ENCODE measurements at regions not wholly inside any gene's neighbourhood (a gene's known extent, or its start where the extent isn't known, plus 50 kb on each side); places are given as distances from the start of the nearest gene placed in this dataset.

- DNase-seq, result no peak
Observed at GRCh38 chr16:9188721-9189120, 97.3 kb downstream of the HAPSTR1 start.

DNA sequence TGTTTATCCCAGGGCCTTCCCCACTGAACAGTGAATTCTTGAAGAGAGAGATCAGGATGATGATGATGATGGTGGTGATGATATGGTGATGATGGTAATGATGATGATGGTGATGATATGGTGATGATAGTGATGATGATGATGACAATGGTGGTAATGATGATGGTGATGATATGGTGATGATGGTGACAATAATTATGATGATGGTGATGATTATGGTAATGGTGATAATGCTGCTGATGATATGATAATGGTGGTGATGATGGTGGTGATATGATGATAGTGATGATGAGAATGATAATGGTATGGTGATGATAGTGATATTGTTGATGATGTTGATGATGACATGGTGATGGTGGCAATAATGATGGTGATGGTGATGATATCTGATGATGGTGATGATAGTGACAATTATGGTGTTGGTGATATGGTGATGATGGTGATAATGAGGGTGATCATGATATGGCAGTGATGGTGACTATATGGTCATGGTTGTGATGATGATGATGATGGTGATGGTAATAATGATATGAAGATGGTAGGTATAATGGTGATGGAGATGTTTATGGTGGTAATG, 99.9 kb downstream of the HAPSTR1 start:
- DNase-seq, result no peak

GRCh38 chr16:9192746-9193145, 101.3 kb downstream of the HAPSTR1 start:
- DNase-seq, result no peak

GRCh38 chr16:9195287-9195686, 103.8 kb downstream of the HAPSTR1 start:
- DNase-seq, result no peak

- DNase-seq, result no peak
Observed at GRCh38 chr16:9197957-9198661, 106.7 kb downstream of the HAPSTR1 start.

- no peak for DNase-seq
Observed at GRCh38 chr16:9199311-9199710, 107.9 kb downstream of the HAPSTR1 start.

DNA sequence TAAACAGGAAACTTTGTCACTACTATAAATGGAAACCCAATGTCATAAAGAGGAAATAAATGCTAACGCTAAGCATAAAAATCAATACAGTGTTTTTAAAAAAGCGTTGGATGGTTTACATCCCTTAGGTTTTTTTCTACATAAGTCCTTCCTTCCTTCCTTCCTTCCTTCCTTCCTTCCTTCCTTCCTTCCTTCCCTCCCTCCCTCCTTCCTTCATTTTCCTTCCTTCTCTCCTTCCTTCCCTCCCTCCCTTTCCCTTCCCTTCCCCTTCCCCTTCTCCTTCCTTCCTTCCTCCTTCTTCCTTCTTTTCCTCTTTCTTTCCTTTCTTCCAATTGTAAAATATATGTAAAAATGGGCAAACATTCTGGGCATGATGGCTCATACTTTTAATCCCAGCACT, 108.3 kb downstream of the HAPSTR1 start:
- DNase-seq, result no peak

GRCh38 chr16:9203956-9204355, 112.5 kb downstream of the HAPSTR1 start:
- no peak for DNase-seq

- no peak for DNase-seq
Observed at GRCh38 chr16:9205661-9206060, 114.2 kb downstream of the HAPSTR1 start.

GRCh38 chr16:9206156-9206555, 114.7 kb downstream of the HAPSTR1 start:
- DNase-seq, result no peak

GRCh38 chr16:9212621-9213020, 121.2 kb downstream of the HAPSTR1 start:
- no peak for DNase-seq

GRCh38 chr16:9219813-9220212, 128.4 kb downstream of the HAPSTR1 start:
- DNase-seq, result no peak

DNA sequence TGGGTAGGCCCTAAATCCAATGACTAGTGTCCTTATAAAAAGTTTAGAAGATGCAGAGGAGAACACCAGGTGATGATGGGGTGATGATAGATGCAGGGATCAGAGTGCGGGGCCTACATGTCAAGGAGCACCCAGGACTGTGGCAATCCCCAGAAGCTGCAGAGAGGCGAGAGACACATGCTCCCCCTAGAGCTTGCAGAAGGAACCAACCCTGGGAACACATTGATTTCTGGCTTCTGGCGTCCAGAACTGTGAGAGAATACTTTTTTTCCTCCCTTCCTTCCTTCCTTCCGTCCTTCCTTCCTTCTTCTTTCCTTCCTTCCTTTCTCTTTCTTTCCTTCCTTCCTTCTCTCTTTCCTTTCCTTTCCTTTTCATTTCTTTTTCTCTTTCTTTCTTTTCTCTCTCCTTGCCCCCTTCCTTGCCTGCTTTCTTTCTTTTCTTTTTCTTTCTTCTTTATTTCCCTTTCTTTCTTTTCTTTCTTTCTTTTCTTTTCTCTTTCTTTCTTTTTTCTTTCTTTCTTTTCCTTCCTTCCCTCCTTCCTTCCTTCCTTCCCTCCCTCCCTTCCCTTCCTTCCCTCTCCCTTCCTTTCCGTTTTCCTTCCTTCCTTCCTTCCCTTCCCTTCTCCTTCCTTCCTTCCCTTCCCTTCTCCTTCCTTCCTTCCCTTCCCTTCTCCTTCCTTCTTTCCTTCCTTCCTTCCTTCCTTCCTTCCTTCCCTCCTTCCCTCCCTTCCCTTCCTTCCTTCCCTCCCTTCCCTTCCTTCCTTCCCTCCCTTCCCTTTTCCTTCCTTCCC, 134.3 kb downstream of the HAPSTR1 start:
- no peak for DNase-seq

GRCh38 chr16:9226924-9227323, 135.5 kb downstream of the HAPSTR1 start:
- DNase-seq, result no peak

GRCh38 chr16:9231039-9231438, 139.6 kb downstream of the HAPSTR1 start:
- DNase-seq, result no peak

DNA sequence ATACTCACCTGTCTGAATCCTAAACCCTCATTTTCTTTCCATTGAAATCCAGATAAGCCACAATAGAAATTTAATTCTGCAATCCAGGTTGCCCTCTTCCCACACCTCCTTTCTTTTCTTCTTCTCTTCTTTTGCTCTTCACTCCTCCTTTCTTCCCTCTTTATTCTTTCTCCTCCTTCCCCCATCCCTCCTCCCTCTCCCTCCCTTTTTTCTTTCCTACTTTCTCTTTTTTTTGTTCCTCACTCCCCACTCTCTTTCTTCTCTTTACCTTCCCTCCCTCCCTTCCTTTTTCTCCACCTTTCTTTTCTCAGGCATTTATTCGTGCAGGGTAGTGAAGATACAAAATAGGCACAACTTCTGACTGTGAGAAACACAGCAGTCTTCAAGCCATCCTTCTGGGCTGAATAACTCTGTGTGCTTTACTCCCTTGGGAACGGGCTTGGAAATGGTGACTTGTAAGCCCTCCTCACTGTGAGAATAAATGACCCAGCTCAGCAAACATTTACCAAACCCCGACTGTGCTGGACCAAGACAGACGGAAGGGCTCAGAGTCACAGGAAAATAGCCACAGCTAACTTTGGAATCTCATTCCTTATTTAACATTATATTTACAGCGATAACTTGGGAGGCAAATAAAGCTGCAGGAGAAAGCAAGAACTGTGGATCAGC, 140.8 kb downstream of the HAPSTR1 start:
- DNase-seq, result no peak

- DNase-seq, result no peak
Observed at GRCh38 chr16:9235867-9236266, 144.4 kb downstream of the HAPSTR1 start.

GRCh38 chr16:9236319-9236718, 144.9 kb downstream of the HAPSTR1 start:
- no peak for DNase-seq

DNA sequence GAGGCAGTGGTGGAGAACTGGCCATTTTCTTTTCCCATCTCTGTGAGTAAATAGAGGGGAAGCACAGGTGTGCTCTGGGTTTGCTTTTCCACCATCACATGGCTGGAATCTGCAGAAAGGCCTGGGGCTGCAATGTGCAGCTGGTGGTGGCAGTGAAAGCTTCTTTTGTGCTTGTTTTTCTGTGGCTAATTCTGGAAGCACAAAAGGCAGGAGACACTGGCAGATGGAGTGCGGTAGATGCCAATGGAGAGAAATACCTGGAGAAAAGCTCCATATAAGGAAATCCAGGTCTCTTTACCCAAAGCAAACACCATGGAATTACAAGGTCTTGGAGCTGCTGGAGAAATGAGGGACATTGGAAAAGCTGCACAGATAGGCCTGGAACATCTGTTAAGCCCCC, 146.9 kb downstream of the HAPSTR1 start:
- no peak for DNase-seq

- DNase-seq, result no peak
Observed at GRCh38 chr16:9241177-9241576, 149.7 kb downstream of the HAPSTR1 start.

- no peak for DNase-seq
Observed at GRCh38 chr16:9248162-9248561, 156.7 kb downstream of the HAPSTR1 start.

DNA sequence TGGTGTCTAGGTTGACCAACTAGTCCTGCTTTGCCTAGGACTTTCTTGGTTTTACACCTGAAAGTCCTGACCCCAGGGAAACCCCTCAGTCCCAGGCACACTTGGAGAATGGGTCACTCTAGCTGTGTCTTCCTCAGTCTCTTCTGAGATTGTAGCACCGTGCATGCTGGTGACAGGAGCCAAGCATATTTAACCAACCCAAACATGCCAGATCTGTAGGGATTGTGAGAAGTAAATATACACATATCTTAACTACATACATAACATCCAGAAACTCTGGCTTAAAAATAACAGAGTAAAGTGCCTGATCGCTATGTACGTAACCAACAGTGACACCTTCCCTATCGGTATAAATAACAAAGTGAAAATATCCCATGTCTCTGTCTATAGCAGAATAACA, 158.1 kb downstream of the HAPSTR1 start:
- no peak for DNase-seq

- no peak for DNase-seq
Observed at GRCh38 chr16:9251026-9251425, 159.6 kb downstream of the HAPSTR1 start.

GRCh38 chr16:9254863-9255262, 163.4 kb downstream of the HAPSTR1 start:
- no peak for DNase-seq
